Spinal cord (tissue), 9 donors: ENCODE measurements at regions not wholly inside any gene's neighbourhood (a gene's known extent, or its start where the extent isn't known, plus 50 kb on each side); places are given as distances from the start of the nearest gene placed in this dataset.

Experiments used
- DNase-seq, 6 donors: peaks; one replicate each; pipeline versions ENCODE4 v3.0.0 to v3.0.0-alpha.2; 2013 to 2015; ENCODE audit warnings: low spot score in 6 of 6, low read depth in 4 of 6
- H3K27ac ChIP-seq: one replicate; pipeline ENCODE4 v1.5.1; 2013; ENCODE audit warnings: low read depth, low read length, control low read depth
- H3K27me3 ChIP-seq: one replicate; pipeline ENCODE4 v1.6.1; 2013; ENCODE audit warnings: low read length; ENCODE audit not compliant: control insufficient read depth, insufficient read depth
- H3K36me3 ChIP-seq: one replicate; pipeline ENCODE4 v1.6.1; 2013; ENCODE audit warnings: low read length; ENCODE audit not compliant: control insufficient read depth, insufficient read depth
- H3K4me1 ChIP-seq: one replicate; pipeline ENCODE4 v1.6.1; 2013; ENCODE audit warnings: low read length; ENCODE audit not compliant: control insufficient read depth, insufficient read depth
- H3K4me3 ChIP-seq: one replicate; pipeline ENCODE4 v1.5.1; 2013; ENCODE audit warnings: low read depth, low read length, control low read depth
- H3K9me3 ChIP-seq: one replicate; pipeline ENCODE4 v1.6.1; 2013; ENCODE audit warnings: low read length; ENCODE audit not compliant: control insufficient read depth, insufficient read depth
- WGBS: methylation state at CpG from one replicate; pipeline ENCODE4 v1.1.5; 2013; ENCODE audit warnings: missing lambda C conversion rate; ENCODE audit not compliant: insufficient coverage; 5-methylcytosine and 5-hydroxymethylcytosine counted together
- donor health status: healthy.

DNA sequence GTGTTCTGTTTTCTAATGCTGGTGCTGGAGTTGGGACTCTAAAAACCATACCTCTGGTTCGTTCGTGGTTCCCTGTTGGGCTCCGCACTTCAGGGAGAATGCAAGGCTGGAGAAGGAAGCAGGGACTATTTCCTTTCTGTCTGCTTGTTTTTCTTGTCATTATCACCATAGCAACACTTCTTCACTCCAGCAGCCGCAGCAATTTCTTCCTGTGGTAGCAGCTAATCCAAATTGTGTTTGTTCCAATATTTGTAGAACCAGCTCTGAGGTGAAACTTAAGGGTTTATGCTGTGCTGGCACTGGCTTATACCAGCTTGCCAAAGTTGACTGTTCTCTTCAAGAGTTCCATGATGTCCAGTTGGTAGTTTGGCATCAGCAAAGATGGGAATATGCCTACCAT is 301.4 kb upstream of the SYT4 start:
- no peaks in the 10 kb centered on the region for H3K9me3 ChIP-seq
- DNase-seq, result peak in 2 of 6 donors; percentile 75 to 79
- WGBS, result 20% methylated on average over 1 of the region's 4 CpGs
- no peaks in the 10 kb centered on the region for H3K27me3 ChIP-seq
- no peak overlapping the region for H3K27ac ChIP-seq
- no peaks in the 10 kb centered on the region for H3K36me3 ChIP-seq
- H3K4me3 ChIP-seq, result no peak overlapping the region
- H3K4me1 ChIP-seq, result no peaks in the 10 kb centered on the region

- Histone ChIP-seq H3K9me3 (no peaks in the 10 kb centered on the region), H3K36me3 (no peaks in the 10 kb centered on the region), H3K4me3 (no peak overlapping the region), H3K27ac (no peak overlapping the region), H3K27me3 (no peaks in the 10 kb centered on the region), H3K4me1 (no peaks in the 10 kb centered on the region)
- WGBS, result no CpG with 5 or more reads among the region's 2 CpGs
- peak in 1 of 6 donors; percentile 64 for DNase-seq
Measured at GRCh38 chr18:43581936-43582519, 304.7 kb upstream of the SYT4 start.

GRCh38 chr18:43587538-43588153 is 310.4 kb upstream of the SYT4 start:
- H3K4me1 ChIP-seq, result peaks cover 5% of the 10 kb centered on the region
- H3K4me3 ChIP-seq, result no peak overlapping the region
- H3K9me3 ChIP-seq, result no peaks in the 10 kb centered on the region
- WGBS, result 0% methylated on average over 1 of the region's 1 CpG
- H3K27me3 ChIP-seq, result no peaks in the 10 kb centered on the region
- no peak overlapping the region for H3K27ac ChIP-seq
- peak in 2 of 6 donors; percentile 77 to 92 for DNase-seq
- H3K36me3 ChIP-seq, result no peaks in the 10 kb centered on the region

GRCh38 chr18:43588838-43589237 is 311.5 kb upstream of the SYT4 start:
- no peaks in the 10 kb centered on the region for H3K36me3 ChIP-seq
- no peaks in the 10 kb centered on the region for H3K27me3 ChIP-seq
- no peak for DNase-seq
- peaks cover 5% of the 10 kb centered on the region for H3K4me1 ChIP-seq
- no peaks in the 10 kb centered on the region for H3K9me3 ChIP-seq
- H3K4me3 ChIP-seq, result no peak overlapping the region
- H3K27ac ChIP-seq, result no peak overlapping the region
- 85% methylated on average over 3 of the region's 3 CpGs for WGBS

DNA sequence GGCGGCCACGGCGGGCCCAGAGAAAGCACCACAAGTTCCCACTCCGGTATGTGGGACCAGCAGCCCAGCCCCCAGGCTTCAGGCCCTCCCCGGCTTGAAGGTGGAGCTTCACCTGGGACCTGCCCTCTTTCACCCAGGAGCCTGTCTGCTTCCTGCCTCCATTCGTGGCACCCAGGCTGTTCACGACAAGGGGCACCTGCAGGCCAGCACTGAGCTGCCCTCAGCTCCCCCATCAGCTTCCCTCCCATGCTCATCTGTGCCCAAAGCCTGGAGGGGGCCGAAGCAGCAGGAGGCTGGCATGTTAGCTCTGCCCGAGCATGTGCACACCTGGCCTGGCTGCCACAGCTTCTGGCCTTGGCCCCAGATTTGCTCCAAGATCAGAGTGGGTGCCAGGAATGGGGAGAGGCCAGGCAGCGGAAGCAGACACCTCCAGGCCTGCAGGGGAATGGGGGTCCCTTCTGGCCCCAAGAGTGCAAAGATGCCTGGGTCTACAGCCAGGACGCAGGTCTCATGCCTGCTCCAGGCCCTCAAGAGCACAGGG is 312.4 kb upstream of the SYT4 start:
- Histone ChIP-seq H3K9me3 (no peaks in the 10 kb centered on the region), H3K36me3 (no peaks in the 10 kb centered on the region), H3K4me3 (no peak overlapping the region), H3K4me1 (peaks cover 5% of the 10 kb centered on the region), H3K27ac (no peak overlapping the region), H3K27me3 (no peaks in the 10 kb centered on the region)
- no peak for DNase-seq
- WGBS, result 91% methylated on average over 11 of the region's 11 CpGs

DNA sequence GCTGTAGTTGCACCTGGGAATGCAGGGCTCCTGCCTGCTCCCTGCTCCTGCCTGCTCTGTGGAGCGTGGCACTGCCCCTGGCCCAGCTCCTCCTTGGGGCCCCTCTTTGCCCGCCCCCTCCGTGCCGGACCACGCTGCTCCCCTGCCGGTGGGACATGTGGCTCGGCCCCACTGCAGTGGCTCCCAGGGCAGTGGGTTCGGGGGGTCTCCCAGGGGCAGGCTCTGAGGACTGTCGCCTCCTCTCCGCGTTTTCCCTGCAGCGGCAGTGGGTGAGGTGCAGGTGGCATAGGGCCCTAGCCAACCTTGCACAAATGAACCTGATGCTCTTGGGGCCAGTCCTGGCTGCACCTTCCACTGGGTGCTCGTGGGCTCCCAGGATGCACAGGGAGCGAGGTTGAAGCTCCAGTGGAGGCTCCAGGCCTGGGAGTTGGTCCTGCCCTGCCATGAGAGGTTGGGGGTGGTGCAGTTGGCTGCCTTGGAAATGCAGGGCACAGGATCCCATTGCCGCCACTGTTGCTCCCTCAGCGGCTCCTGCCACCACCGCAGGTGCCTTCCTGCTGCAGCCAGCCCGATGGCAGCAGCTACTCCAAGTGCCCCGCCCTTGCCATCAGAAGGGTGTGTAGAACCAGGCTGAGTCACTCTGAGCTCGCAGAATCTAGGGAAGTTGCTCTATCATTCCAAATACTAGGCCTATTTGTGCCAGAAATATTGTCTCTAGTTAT is 313.1 kb upstream of the SYT4 start:
- Histone ChIP-seq H3K4me1 (peaks cover 5% of the 10 kb centered on the region), H3K27ac (no peak overlapping the region)
- no peak for DNase-seq

GRCh38 chr18:43592269-43592668 is 315.0 kb upstream of the SYT4 start:
- DNase-seq, result no peak
- no CpG with 5 or more reads among the region's 2 CpGs for WGBS
- no peak overlapping the region for H3K4me3 ChIP-seq

More for the DNA sequence above, 313.1 kb upstream of the SYT4 start:
- WGBS, result 93% methylated on average over 19 of the region's 20 CpGs
- Histone ChIP-seq H3K27me3 (no peaks in the 10 kb centered on the region), H3K4me3 (no peak overlapping the region), H3K9me3 (no peaks in the 10 kb centered on the region), H3K36me3 (no peaks in the 10 kb centered on the region)

DNA sequence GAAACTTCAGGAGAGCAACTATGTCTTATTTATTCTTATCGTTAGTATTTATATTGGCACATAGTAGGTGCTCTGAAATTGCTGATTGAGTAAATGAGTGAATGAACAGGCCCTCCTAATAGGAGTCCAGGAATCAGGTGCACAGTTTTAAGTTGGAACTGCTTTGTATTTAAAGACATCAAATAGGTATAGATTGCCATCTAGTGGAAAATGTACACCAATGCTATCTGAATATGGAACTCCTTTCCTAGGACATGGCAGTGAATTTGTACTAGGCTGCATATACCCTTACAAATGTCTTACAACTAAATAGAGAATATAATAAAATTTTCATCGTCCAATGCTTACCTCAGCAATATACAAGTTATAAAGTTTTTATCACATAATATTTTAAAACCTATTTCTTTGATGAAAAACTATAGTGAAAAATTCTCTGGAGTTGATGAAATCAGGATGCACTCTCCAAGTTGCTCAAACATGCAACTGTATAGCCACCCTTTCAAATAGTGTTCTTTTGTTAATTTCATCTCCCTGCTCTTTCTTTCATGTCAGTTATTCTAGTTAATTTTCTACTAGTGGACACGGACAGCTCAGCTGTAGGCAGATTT is 318.9 kb upstream of the SYT4 start:
- peak in 2 of 6 donors; percentile 70 to 90 for DNase-seq
- Histone ChIP-seq H3K9me3 (no peaks in the 10 kb centered on the region), H3K4me3 (no peak overlapping the region), H3K27me3 (no peaks in the 10 kb centered on the region), H3K36me3 (no peaks in the 10 kb centered on the region), H3K27ac (no peak overlapping the region), H3K4me1 (no peaks in the 10 kb centered on the region)
- no CpG with 5 or more reads among the region's 3 CpGs for WGBS

More at GRCh38 chr18:43592269-43592668, 315.0 kb upstream of the SYT4 start:
- Histone ChIP-seq H3K27me3 (no peaks in the 10 kb centered on the region), H3K36me3 (no peaks in the 10 kb centered on the region), H3K4me1 (peaks cover 5% of the 10 kb centered on the region), H3K9me3 (no peaks in the 10 kb centered on the region), H3K27ac (no peak overlapping the region)

- Histone ChIP-seq H3K9me3 (peaks cover 5% of the 10 kb centered on the region), H3K27ac (no peak overlapping the region)
- WGBS, result 86% methylated on average over 1 of the region's 3 CpGs
Measured at GRCh38 chr18:43601432-43601831, 324.1 kb upstream of the SYT4 start.

More at GRCh38 chr18:43601432-43601831, 324.1 kb upstream of the SYT4 start:
- no peak overlapping the region for H3K4me3 ChIP-seq
- no peak for DNase-seq
- H3K27me3 ChIP-seq, result no peaks in the 10 kb centered on the region
- no peaks in the 10 kb centered on the region for H3K4me1 ChIP-seq
- H3K36me3 ChIP-seq, result no peaks in the 10 kb centered on the region
